ENCODE measurements at regions not wholly inside any gene's neighbourhood (a gene's known extent, or its start where the extent isn't known, plus 50 kb on each side); places are given as distances from the start of the nearest gene placed in this dataset.
A peak's percentile ranks its signal among the peaks of the same experiment; 100 is the strongest.
"Not testable (repeated sequence)": the region's sequence is repeated elsewhere in the genome, so short reads cannot be mapped to it uniquely, and the experiment has no call there.

DNA sequence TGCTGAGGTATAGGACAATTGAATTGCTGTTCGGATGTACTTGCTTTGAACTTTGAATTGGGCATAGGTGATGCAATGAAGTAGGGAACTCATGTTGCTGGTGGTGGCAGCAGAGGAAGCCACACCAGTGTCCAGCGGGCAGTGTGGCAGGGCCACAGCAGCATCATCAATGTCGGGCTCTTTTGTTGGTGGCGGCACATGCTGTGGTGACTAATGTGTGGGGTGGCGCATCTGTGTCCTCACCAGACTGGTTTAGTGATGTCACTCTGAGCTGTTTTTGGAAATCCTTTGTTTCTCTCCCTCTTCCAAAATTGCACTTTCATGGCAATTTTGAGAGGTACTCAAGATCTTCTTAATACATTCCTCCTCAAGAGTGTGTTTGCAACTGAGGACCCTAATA lies 187.6 kb downstream of the ETNK1 start:
- no peak for DNase-seq

- DNase-seq: no peak
Observed at GRCh38 chr12:22821985-22822384, 197.0 kb downstream of the ETNK1 start.

DNA sequence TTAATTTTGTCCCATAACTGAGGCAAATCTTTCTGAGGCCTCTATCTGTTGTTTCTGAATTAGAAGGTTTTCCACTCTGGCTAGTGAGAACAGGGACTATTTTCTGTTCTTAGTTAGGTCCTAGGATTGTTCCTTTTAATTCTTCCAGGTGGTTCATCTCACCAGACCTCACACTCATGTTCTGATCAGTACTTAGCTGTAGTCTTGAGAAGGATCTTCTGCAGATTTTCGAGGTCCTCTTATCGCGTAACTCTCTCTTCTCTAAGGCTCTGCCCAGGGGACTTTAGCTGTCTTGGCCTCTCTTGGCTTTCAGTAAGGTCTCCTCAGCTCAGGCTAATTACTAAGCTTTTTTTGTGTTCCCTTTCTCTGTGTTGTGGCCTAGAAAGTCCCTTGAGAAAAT lies 201.1 kb downstream of the ETNK1 start:
- DNase-seq: no peak

- not testable (repeated sequence) for DNase-seq
Observed at GRCh38 chr12:22826446-22826981, 201.5 kb downstream of the ETNK1 start.

DNA sequence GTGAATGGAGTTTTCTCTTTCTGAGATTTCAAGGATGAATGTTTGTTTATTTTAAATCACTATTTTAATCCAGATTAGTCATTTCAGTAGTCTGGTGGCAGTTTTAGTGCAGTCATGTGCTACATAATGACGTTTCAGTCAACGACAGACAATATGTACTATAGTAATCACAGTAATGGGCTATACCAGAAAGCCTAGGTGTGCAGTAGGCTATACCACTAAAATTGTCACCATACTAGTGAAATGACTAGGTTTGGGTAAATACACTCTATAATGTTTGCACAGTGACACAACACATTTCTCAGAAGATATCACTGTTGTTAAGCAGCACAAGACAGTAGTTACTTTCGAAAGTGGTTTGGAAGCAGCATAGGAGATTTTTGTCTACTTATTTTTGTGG lies 203.1 kb downstream of the ETNK1 start:
- no peak for DNase-seq

- no peak for DNase-seq
Observed at GRCh38 chr12:22835431-22835830, 210.5 kb downstream of the ETNK1 start.

GRCh38 chr12:22850185-22850584 lies 225.2 kb downstream of the ETNK1 start:
- no peak for DNase-seq

GRCh38 chr12:22851532-22851931 lies 226.6 kb downstream of the ETNK1 start:
- no peak for DNase-seq

- DNase-seq: no peak
Observed at GRCh38 chr12:22855456-22855855, 230.5 kb downstream of the ETNK1 start.

- peak; percentile 35 for DNase-seq
Observed at GRCh38 chr12:22856178-22856577, 231.2 kb downstream of the ETNK1 start.

DNA sequence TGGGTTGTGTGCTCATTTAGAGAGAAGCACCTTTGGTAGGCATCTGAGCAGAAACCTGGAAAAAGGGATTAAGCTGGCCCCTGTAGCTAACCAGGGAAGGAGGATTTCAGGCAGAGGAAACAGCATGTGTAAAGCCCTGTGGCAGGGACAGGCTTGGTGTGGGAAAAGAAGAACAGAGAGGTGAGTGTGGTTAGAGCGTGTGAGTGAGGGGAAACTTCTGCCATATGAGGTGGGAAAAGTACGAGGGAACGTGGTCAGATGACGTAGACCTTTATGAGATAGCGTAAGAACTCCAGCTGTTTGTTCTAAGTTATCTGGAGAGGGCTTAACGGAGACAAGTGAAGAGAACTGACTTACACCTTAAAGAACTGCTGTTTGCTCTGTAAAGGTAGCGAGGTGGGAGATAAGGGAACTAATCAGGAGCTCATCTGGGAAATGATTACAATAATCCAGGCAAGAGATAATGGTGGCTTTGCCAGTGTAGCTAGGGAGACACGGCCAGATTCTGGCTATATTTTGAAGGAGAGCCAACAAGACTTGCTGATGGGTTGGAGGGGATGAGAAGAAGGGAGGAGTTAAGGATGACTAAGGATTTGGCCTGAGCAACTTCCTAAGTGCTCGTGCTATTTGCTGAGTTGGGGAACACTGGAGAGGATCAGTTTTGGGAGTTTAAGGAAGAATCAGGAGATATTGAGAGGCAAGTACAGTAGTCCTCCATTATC lies 234.0 kb downstream of the ETNK1 start:
- no peak for DNase-seq

DNA sequence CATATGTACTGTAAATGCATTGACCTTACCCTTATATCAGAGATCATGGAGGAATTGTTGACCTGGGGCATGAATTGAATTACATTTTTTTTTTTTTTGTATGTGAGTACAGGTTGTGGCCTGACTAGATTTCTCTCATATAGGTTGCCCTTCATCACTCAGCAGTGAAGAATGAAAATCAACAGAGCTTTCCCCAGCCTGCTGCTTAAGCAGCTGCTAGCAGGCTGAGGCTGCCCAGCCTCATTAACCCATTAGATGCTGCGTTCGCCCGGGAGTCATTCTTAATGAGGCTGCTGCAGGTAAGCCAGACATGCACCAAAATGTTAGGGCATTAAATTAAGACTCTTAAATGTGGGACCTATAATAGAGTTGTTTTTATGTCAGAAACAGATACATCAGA lies 236.0 kb downstream of the ETNK1 start:
- DNase-seq: peak; percentile 16

GRCh38 chr12:22865822-22866221 lies 240.9 kb downstream of the ETNK1 start:
- no peak for DNase-seq

- DNase-seq: no peak
Observed at GRCh38 chr12:22866406-22866805, 241.4 kb downstream of the ETNK1 start.

GRCh38 chr12:22874151-22874550 lies 249.2 kb downstream of the ETNK1 start:
- DNase-seq: no peak

GRCh38 chr12:22876262-22876661 lies 251.3 kb downstream of the ETNK1 start:
- DNase-seq: no peak

- no peak for DNase-seq
Observed at GRCh38 chr12:22879203-22879602, 254.2 kb downstream of the ETNK1 start.

GRCh38 chr12:22880331-22880730 lies 255.4 kb downstream of the ETNK1 start:
- no peak for DNase-seq

DNA sequence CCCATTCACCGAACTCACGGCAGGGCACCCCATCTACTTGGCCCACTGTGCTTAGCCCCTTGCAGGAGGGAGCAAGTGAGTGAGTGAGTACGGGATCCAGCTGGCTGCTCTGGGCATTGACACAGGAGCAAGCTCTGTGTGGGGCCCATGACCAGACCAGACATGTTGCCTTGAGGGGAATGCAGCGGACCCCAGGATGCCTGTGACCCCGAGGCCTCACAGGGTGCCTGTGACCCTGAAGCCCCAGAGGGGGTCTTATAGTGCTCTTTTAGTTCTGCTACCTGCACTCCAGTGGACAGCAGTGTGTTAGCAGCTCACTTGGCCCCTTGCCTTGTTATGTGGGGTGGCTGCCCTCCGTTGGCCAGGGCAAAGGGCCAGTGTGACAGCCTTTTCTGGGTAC lies 255.8 kb downstream of the ETNK1 start:
- no peak for DNase-seq

DNA sequence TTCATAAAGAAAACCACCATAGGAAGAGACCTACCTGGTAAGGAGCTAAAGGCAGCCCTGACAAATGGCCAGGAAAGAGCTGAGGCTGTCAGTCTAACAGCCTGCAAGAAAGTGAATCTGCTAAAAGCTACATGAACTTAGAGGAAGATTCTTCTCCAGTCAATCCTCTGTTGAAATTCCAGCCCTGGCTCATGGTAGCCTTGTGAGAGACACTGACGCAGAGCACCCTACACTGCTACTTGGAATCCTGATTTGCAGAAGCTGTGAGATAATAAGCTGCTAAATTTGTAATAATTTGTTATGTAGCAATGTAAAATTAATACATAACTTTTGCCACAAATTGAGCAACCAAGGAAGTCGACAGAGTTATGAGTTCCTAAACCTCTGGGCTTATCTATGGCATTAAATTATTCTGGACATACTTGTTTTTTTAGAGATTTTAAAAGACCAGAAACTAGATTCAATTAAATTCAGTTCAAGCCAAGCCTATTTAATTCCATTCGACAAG lies 257.0 kb downstream of the ETNK1 start:
- no peak for DNase-seq

- DNase-seq: no peak
Observed at GRCh38 chr12:22882559-22882958, 257.6 kb downstream of the ETNK1 start.

GRCh38 chr12:22893878-22894277 lies 268.9 kb downstream of the ETNK1 start:
- no peak for DNase-seq

DNA sequence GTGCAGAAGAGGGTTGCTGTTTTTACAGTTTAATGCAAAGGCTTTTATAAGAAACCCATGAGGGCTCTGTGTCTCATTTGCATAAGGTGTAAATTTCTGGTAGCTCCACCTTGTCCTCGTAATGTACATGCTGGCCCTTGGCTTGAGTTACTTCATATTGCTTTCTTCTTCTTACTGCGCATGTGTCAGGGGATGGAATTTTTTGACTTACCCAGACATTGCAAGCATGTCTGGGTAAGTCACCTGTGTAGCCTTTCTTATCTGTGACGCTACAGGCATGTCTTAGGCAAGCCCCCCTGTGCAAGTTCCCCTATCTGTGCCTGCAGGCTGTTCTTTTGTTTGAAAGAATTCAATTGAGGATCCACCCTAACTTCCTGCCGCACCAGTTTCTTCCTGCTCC lies 274.2 kb downstream of the ETNK1 start:
- no peak for DNase-seq

- DNase-seq: no peak
Observed at GRCh38 chr12:22900401-22900800, 275.4 kb downstream of the ETNK1 start.

DNA sequence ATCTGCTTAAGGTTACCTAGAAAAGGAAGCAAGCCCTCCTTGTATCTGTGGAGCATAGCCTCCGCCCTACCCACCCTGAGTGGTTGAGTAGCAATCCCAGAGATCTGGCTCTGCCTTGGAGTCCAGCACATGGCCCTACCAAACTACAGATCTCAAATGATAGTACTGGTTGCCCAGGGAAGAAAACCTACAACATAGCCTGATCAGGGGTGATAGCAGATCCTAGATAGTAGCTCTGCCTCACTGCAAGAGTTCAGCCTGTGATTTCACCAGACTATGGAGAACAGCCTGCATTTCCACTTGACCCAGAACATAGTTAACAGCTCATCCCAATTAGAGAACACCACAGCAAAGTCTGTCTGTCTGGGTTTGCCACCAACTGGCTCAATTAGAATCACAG lies 279.5 kb downstream of the ETNK1 start:
- no peak for DNase-seq
